H1 (cell line): ENCODE measurements at regions not wholly inside any gene's neighbourhood (a gene's known extent, or its start where the extent isn't known, plus 50 kb on each side); places are given as distances from the start of the nearest gene placed in this dataset.

ENCODE experiments used
- CHD1 ChIP-seq: IDR thresholded peaks from 2 replicates; pipeline ENCODE4 v1.6.1; 2012; ENCODE audit warnings: low read depth, low read length, improper control_type of control experiment
- EP300 ChIP-seq, 2 experiments: IDR thresholded peaks; 1 replicate in 1 of 2; 2 replicates in 1 of 2; pipeline ENCODE4 v1.6.1; 2011 to 2012; ENCODE audit warnings: low read depth in 2 of 2, low read length in 2 of 2, mild to moderate bottlenecking in 2 of 2, borderline replicate concordance in 1 of 2, inconsistent platforms in 1 of 2, moderate library complexity in 1 of 2
- KDM1A ChIP-seq: fragments of 200-600, 300-600 bp; sonication (generic); IDR thresholded peaks from 2 replicates; pipeline ENCODE4 v1.7.1; 2016; ENCODE audit warnings: mild to moderate bottlenecking, low read length, borderline replicate concordance
- POLR2AphosphoS5 ChIP-seq: IDR thresholded peaks from 2 replicates; pipeline ENCODE4 v1.6.1; 2011; ENCODE audit warnings: low read depth, low read length
- SRF ChIP-seq: IDR thresholded peaks from 2 replicates; pipeline ENCODE4 v1.6.1; 2011; ENCODE audit warnings: mild to moderate bottlenecking, low read depth, low read length, moderate library complexity
- TF ChIP-seq, protein P1 (sequence below), 3 experiments: IDR thresholded peaks; 1 replicate in 2 of 3; 2 replicates in 1 of 3; pipeline versions ENCODE4 v1.5.1 to v1.6.1; 2011; ENCODE audit warnings: low read length in 3 of 3, mild to moderate bottlenecking in 3 of 3, inconsistent platforms in 2 of 3, low read depth in 1 of 3, moderate library complexity in 1 of 3; ENCODE audit not compliant: insufficient read depth in 1 of 3; ENCODE audit errors: control extremely low read depth in 1 of 3

DNA sequence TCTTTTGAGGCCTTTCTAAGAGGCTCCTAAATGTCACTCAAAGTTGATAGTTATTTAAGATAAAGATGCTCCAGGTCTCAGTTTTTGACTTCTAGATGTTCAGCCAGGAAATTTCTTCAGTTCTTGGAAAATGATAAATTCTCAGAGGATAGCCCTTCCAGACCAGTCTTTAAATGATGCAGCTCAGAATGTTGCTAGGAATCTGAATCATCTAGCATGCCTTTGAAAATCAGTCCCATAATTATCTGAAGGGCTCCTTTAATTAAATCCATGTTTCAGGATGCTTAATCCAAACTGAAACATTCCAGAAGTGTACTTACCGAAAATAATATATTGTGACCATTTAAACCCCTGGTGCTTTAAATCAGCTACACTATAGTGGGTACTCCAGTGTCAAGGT is 107.5 kb upstream of the FBN2 start:
- TF ChIP-seq, protein P1, sequence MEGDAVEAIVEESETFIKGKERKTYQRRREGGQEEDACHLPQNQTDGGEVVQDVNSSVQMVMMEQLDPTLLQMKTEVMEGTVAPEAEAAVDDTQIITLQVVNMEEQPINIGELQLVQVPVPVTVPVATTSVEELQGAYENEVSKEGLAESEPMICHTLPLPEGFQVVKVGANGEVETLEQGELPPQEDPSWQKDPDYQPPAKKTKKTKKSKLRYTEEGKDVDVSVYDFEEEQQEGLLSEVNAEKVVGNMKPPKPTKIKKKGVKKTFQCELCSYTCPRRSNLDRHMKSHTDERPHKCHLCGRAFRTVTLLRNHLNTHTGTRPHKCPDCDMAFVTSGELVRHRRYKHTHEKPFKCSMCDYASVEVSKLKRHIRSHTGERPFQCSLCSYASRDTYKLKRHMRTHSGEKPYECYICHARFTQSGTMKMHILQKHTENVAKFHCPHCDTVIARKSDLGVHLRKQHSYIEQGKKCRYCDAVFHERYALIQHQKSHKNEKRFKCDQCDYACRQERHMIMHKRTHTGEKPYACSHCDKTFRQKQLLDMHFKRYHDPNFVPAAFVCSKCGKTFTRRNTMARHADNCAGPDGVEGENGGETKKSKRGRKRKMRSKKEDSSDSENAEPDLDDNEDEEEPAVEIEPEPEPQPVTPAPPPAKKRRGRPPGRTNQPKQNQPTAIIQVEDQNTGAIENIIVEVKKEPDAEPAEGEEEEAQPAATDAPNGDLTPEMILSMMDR (IDR thresholded peaks at IDR 0.05; ENCODE audit: control extremely low read depth in 1 of 3, insufficient read depth in 1 of 3, low read depth in 1 of 3, low read length in 3 of 3), result no peak
- TF ChIP-seq EP300 (IDR thresholded peaks at IDR 0.05; ENCODE audit: borderline replicate concordance in 1 of 2, low read depth in 2 of 2, low read length in 2 of 2) (no peak), CHD1 (no peak), POLR2AphosphoS5 (no peak), SRF (no peak), KDM1A (no peak)
